Activated CD4-positive, alpha-beta memory T cell treated with anti-CD3 and anti-CD28 coated beads, Interleukin-2, amount 10 ng/mL, durations not matched to agents 7 days and 5 days (primary cell): ENCODE measurements at regions not wholly inside any gene's neighbourhood (a gene's known extent, or its start where the extent isn't known, plus 50 kb on each side); places are given as distances from the start of the nearest gene placed in this dataset.

Experiments
- CTCF ChIA-PET: fragments of 350-600 bp; sonication (Branson Sonifier 250); formaldehyde crosslinking; loops from one replicate; lab custom pipeline; 2021; ENCODE audit warnings: antibody characterized with exemption, inconsistent platforms; lab: Charles Lee
- POLR2A ChIA-PET: fragments of 350-600 bp; sonication (Branson Sonifier 250); formaldehyde crosslinking; loops from one replicate; lab custom pipeline; 2021; ENCODE audit warnings: antibody characterized with exemption; lab: Charles Lee
- DNase-seq: peaks from one replicate; pipeline ENCODE4 v3.0.0-alpha.2; 2020
- H3K27ac Mint-ChIP-seq: one replicate; pipeline ENCODE4 v1.8.0; 2021; ENCODE audit warnings: mild to moderate bottlenecking, mixed read lengths
- H3K27me3 Mint-ChIP-seq: one replicate; pipeline ENCODE4 v1.8.0; 2021; ENCODE audit warnings: mixed read lengths
- H3K36me3 Mint-ChIP-seq: one replicate; pipeline ENCODE4 v1.8.0; 2021; ENCODE audit warnings: low read depth, mixed read lengths
- H3K4me1 Mint-ChIP-seq: one replicate; pipeline ENCODE4 v1.8.0; 2021; ENCODE audit warnings: mixed read lengths
- H3K4me3 Mint-ChIP-seq: one replicate; pipeline ENCODE4 v1.8.0; 2021; ENCODE audit warnings: mild to moderate bottlenecking, mixed read lengths
- H3K9me3 Mint-ChIP-seq: one replicate; pipeline ENCODE4 v1.8.0; 2021; ENCODE audit warnings: mixed read lengths

DNA sequence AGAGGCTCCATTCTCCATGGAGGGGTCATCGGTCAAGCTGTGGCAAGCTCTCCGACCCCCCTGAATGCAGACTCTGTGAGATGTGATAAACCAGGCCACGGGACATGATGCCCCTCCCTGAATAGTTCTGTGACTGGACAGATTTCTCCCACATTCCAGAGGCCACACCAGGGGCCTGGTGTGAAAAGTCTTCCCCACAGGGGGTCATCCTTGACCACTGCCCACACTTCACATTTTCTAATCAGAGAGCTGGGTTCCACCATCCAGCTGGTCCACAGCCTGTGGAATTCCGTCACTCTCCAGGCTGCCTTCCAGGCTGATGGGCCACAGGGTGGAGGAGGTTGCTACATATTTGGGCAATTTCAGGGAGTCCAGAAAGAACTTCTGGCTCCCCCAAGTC lies 51.3 kb upstream of the CYRIA start:
- Mint-ChIP-seq H3K4me1 (no peaks in the 10 kb centered on the region), H3K27ac (no peak overlapping the region)
- POLR2A ChIA-PET: no interaction called here

DNA sequence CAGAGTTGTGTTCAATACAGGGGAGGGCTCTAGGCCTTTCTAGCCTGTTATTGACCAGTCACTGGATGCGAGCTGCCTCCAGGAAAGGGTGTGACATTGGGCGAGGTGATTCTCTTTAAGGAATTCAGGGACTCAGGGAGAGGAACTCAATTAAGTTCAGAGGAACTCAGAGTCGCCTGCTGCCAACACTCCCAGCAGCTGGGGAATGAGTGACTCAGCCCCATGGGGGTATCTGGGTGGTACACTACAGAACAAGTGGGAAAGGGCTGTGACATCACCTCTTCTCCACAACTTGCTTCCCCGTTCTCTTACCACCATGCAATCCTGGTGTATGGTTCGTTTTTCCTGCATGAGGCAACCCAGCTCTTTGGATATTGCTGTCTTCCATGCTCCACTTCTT lies 50.4 kb upstream of the CYRIA start:
- no peaks in the 10 kb centered on the region for H3K36me3 Mint-ChIP-seq
- H3K27ac Mint-ChIP-seq: no peak overlapping the region
- no peaks in the 10 kb centered on the region for H3K9me3 Mint-ChIP-seq
- ChIA-PET CTCF (no interaction called here), POLR2A (no interaction called here)
- H3K4me3 Mint-ChIP-seq: no peak overlapping the region
- no peak for DNase-seq
- H3K4me1 Mint-ChIP-seq: no peaks in the 10 kb centered on the region
- H3K27me3 Mint-ChIP-seq: peaks cover 2% of the 10 kb centered on the region

More for the DNA sequence above, 51.3 kb upstream of the CYRIA start:
- H3K9me3 Mint-ChIP-seq: no peaks in the 10 kb centered on the region
- no peaks in the 10 kb centered on the region for H3K36me3 Mint-ChIP-seq
- H3K27me3 Mint-ChIP-seq: peaks cover 2% of the 10 kb centered on the region
- DNase-seq: no peak
- no peak overlapping the region for H3K4me3 Mint-ChIP-seq
- CTCF ChIA-PET: no interaction called here
